ENCODE measurements at regions not wholly inside any gene's neighbourhood (a gene's known extent, or its start where the extent isn't known, plus 50 kb on each side); places are given as distances from the start of the nearest gene placed in this dataset.

GRCh38 chr21:35719080-35719479 is 341.2 kb downstream of the SETD4 start:
- ChIA-PET POLR2A (no interaction called here), CTCF (no interaction called here)
- TF ChIP-seq HMGXB4 (CRISPR knock-in tag; IDR thresholded peaks at IDR 0.05; ENCODE audit: borderline replicate concordance) (no peak), BHLHE40 (IDR thresholded peaks at IDR 0.05; ENCODE audit: low read depth, low read length) (no peak), MAX (IDR thresholded peaks at IDR 0.05) (no peak), ESRRA (IDR thresholded peaks at IDR 0.05; ENCODE audit: borderline replicate concordance, low read length) (no peak), MYC (IDR thresholded peaks at IDR 0.05; ENCODE audit: borderline replicate concordance, low read length) (no peak), HOXB13 (CRISPR knock-in tag; IDR thresholded peaks at IDR 0.05; ENCODE audit: low read depth) (no peak), JUN (IDR thresholded peaks at IDR 0.05) (no peak), FOSB (CRISPR knock-in tag; IDR thresholded peaks at IDR 0.05) (no peak), FOXS1 (CRISPR knock-in tag; IDR thresholded peaks at IDR 0.05) (no peak), USF2 (IDR thresholded peaks at IDR 0.05) (no peak), CEBPB (IDR thresholded peaks at IDR 0.05) (no peak), ATOH8 (CRISPR knock-in tag; IDR thresholded peaks at IDR 0.05; ENCODE audit: low read depth) (no peak), POLR2AphosphoS2 (conservative IDR thresholded peaks at IDR 0.05; ENCODE audit: low read length) (no peak), EHF (CRISPR knock-in tag; IDR thresholded peaks at IDR 0.05) (no peak), HEYL (CRISPR knock-in tag; IDR thresholded peaks at IDR 0.05) (no peak), GATA3 (IDR thresholded peaks at IDR 0.05; ENCODE audit: borderline replicate concordance) (no peak), KDM1A (IDR thresholded peaks at IDR 0.05; ENCODE audit: low read depth) (no peak), CTCF (IDR thresholded peaks at IDR 0.05) (no peak), ZNF302 (CRISPR knock-in tag; IDR thresholded peaks at IDR 0.05) (no peak)
- no peak for DNase-seq (ENCODE audit: low read depth in 1 of 2, low spot score in 1 of 2)
- no peak overlapping the region for H3K4me3 ChIP-seq
- 0% methylated on average over 1 of the region's 1 CpG for WGBS (ENCODE audit: missing lambda C conversion rate)
- H3K27ac ChIP-seq: no peak overlapping the region
- no peak for FAIRE-seq
- H3K4me2 ChIP-seq: no peak overlapping the region
- ATAC-seq: no peak
- no peaks in the 10 kb centered on the region for H3K4me1 ChIP-seq
- H3K9me3 ChIP-seq: no peaks in the 10 kb centered on the region

- WGBS (ENCODE audit: missing lambda C conversion rate): 0% methylated on average over 2 of the region's 2 CpGs
- DNase-seq (ENCODE audit: low read depth in 1 of 2, low spot score in 1 of 2): no peak
- Histone ChIP-seq H3K27ac (no peak overlapping the region), H3K4me1 (no peaks in the 10 kb centered on the region), H3K4me2 (no peak overlapping the region), H3K9me3 (no peaks in the 10 kb centered on the region), H3K4me3 (no peak overlapping the region)
- CTCF ChIA-PET: interaction anchor here (0.8 kb wide), 1 partner anchor 20 kb away, joined by 3 read pairs; no protein-coding TSS in a partner anchor
- ATAC-seq: no peak
- POLR2A ChIA-PET: no interaction called here
- TF ChIP-seq POLR2A (IDR thresholded peaks at IDR 0.05; ENCODE audit: low read length) (no peak), ESRRA (IDR thresholded peaks at IDR 0.05; ENCODE audit: borderline replicate concordance, low read length) (no peak), CHD2 (IDR thresholded peaks at IDR 0.05; ENCODE audit: low read length, partially characterized antibody) (no peak), REST (IDR thresholded peaks at IDR 0.05) (no peak), POLR2AphosphoS2 (conservative IDR thresholded peaks at IDR 0.05; ENCODE audit: low read length) (no peak), ZNF302 (CRISPR knock-in tag; IDR thresholded peaks at IDR 0.05) (no peak), HOXB13 (CRISPR knock-in tag; IDR thresholded peaks at IDR 0.05; ENCODE audit: low read depth) (no peak), ZFP36 (IDR thresholded peaks at IDR 0.05; ENCODE audit: borderline replicate concordance, partially characterized antibody) (no peak), CHD4 (IDR thresholded peaks at IDR 0.05; ENCODE audit: borderline replicate concordance) (no peak), RNF2 (IDR thresholded peaks at IDR 0.05; ENCODE audit: borderline replicate concordance, low read depth) (no peak), NR3C1 (IDR thresholded peaks at IDR 0.05) (no peak)
- FAIRE-seq: no peak
Measured at GRCh38 chr21:35716876-35717565, 343.3 kb downstream of the SETD4 start.

Measured in A549 (cell line).